Skin of body (tissue), 1 donor: ENCODE measurements at regions not wholly inside any gene's neighbourhood (a gene's known extent, or its start where the extent isn't known, plus 50 kb on each side); places are given as distances from the start of the nearest gene placed in this dataset.

Source experiments
- DNase-seq: peaks from one replicate; lab custom pipeline; 2025; lab: John Stamatoyannopoulos, UW

- no peak for DNase-seq
Observed at GRCh38 chr12:76611533-76611932, 52.0 kb upstream of the OSBPL8 start.

DNA sequence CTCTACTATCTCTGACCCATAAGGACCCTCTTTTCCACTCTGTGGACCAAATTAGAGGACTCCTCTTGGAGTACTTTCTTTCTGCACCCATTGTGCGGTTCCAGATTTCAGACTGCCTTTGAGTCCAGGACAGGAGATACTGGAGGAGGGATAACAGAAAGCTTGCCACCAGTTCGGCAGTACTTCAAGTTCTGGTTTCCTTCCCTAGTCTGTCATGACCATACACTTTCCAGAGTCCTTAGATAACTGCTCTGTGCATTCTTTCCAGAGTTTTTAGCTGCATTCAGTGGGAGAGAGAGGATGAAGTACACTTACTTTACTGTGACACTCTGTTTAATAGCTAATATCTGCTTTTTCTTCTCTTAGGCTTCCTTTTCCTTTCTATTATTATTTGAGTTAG lies 54.8 kb upstream of the OSBPL8 start:
- DNase-seq, result no peak

DNA sequence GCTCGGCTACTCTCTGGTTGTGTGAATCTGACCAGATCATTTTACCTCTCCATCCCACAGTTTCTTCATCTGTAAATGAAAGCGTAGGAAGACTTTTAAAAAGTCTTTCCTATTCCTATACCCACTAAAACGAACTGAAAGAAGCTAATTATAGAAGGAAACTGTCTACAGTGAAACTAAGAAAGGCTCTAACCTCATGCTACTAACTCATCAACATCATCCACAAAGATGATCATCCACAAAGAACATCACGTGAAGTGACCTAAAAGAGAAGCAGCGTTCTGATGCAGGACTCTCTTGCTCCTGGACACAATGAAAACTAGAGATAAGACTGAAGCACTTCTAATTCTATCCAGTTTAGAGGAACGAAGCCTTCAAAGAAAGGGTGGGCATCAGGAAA lies 58.5 kb upstream of the OSBPL8 start:
- DNase-seq, result no peak

DNA sequence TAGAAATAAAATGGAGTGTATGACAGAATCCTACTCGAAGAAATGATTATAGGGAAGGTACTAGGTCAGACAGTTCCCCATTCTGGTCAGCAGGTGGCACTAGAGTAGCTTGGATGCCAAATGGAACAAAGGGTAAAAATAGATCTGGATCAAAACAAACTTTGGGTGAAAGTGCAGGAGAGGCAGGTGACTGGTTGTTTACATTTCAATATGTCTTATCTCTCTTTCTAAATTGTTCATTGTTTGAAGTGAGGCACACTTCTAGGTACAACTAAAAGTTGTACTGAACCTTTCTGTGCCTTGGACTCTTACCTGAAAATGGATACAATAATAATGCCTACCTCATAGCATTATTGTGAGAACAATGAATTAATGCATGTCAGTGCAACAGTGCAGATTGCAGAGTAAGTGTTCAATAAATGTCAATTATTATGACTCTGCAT lies 62.0 kb upstream of the OSBPL8 start:
- DNase-seq, result peak; percentile 64

DNA sequence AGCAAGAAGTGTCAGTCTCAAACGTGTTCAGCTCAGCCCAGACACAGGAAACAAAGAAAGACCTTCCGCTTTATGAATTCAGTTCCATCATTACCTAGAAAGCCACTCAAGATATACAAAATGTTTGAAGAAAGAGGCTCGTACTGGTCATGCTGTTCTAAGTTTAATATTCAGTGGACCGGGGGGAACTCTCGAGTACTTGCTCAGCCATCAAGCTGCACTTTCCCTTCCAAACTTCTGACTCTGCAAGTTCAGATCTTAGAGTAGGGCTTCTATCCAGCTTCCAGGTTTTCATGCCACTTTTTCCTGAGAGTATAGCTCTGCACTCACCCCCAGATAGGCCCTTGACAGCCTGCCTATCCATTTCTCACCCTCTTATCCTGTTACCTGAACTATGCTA lies 62.8 kb upstream of the OSBPL8 start:
- no peak for DNase-seq

DNA sequence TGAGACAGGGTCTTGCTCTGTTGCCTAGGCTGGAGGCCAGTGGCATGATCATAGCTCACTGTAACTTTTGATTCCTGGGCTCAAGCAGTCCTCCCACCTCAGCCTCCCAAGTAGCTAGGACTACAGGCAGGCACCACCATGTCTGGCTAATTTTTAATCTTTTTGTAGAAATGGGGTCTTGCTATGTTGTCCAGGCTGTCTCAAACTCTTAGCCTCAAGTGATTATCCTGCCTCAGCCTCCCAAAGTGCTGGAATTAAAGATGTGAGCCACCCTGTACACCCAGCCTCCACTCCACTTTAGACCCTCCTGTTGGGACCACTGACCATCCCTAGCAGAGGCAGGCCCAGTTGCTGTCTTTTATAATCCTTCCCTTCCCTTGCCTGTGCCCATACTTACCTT lies 63.3 kb upstream of the OSBPL8 start:
- no peak for DNase-seq

- no peak for DNase-seq
Observed at GRCh38 chr12:76623931-76624330, 64.4 kb upstream of the OSBPL8 start.

GRCh38 chr12:76627346-76628135 lies 68.0 kb upstream of the OSBPL8 start:
- no peak for DNase-seq

GRCh38 chr12:76628745-76629144 lies 69.2 kb upstream of the OSBPL8 start:
- no peak for DNase-seq

DNA sequence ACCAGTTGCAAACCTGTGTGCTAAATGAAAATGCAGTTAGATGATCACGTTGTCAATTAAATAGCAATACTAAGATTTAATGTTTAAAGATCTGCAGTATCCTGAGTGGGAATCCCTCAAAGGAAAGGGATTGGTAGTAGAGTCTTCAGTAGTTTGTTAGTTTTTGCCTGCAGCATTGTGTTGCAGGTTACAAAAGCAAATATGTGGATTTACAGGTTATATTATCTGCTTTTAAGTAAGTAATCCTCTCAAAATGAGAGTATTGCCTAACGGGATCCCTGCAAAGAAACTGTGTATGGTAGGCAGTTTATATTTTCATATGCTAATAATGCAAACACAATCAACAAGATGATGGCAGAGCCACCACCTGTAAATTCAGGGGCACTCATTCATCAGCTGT lies 72.2 kb upstream of the OSBPL8 start:
- DNase-seq, result no peak

DNA sequence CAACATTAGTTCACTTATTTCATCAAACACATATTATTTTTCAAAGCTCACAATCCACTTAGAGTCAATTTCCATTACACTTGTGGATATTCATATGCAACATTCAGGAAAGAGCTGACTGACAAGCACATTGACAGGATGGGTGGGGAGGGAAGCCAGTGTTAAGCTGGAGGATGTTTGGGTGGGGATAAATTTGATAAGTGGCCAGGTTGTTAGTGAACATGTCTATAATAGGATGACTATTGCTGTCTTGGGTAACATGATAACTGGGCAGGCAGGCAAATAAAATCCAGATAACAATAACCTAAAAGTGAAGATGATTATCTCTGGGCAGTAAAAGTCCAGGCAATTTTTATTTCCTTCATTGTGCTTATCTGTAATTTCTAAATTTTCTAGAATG lies 73.8 kb upstream of the OSBPL8 start:
- peak; percentile 11 for DNase-seq

DNA sequence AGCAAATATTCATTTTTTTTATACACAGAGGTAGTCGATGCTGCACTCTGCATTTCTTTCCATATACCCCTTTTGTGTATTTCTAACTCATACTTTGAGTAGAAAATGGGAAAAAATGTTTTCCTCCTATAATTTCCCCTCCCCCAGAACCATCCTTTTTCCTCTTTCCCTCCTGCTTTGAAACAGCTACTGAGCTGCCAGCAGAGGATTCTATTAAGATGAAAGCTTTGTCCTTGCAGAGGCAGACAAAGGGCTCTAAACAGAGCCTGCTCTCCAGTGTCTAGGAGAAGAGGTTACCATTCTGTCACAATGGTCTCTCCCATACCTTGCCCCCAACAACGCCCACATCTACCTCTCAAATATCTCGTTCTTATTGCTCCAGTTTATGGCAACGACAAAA lies 74.6 kb upstream of the OSBPL8 start:
- no peak for DNase-seq

DNA sequence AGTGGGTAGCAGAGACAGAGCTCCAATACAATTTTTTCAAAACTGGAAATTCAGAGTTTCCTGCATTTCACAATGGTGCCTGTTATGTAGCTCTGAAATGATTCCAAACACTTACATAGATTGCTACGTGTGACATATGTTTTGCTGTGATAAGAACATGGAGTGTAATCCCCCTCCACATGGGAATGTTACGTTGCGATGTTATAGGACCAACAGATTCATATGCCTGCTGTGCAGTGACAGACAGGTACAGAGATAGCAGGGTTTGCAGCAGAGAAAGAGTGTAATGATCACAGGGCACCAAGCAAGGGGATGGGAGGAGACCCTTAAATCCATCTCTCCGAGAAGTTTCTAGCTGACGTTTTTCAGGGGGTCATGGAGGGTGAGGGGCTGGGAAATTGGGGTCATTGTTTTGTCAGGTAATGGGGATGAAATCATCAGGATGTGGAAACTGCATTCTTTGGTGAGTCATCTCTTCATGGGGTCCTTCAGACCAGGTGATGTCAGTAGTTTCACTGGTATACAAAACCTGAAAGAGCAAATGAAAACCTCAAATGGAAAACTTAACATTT lies 76.6 kb upstream of the OSBPL8 start:
- no peak for DNase-seq

DNA sequence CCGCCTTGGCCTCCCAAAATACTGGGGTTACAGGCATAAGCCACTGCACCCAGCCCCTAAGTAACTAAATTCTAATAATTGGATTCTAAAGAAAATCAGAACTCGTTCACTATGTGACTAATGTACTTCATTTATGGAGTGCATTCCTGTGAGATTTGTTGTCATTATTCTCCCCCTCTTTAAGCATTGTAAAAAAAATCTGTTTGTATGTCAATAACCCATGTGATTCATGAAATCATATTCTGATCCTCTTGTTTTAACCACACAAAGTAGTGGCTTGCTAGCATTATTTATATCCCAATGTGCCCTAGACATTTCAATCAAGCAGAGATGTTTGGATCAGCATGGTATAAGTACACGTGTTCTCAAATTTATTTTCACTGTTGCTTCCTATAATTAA lies 78.2 kb upstream of the OSBPL8 start:
- no peak for DNase-seq

GRCh38 chr12:76639646-76640045 lies 80.1 kb upstream of the OSBPL8 start:
- no peak for DNase-seq

- no peak for DNase-seq
Observed at GRCh38 chr12:76641073-76641472, 81.5 kb upstream of the OSBPL8 start.

GRCh38 chr12:76641961-76642360 lies 82.4 kb upstream of the OSBPL8 start:
- DNase-seq, result no peak

GRCh38 chr12:76643438-76643837 lies 83.9 kb upstream of the OSBPL8 start:
- DNase-seq, result no peak

GRCh38 chr12:76644950-76645349 lies 85.4 kb upstream of the OSBPL8 start:
- no peak for DNase-seq

DNA sequence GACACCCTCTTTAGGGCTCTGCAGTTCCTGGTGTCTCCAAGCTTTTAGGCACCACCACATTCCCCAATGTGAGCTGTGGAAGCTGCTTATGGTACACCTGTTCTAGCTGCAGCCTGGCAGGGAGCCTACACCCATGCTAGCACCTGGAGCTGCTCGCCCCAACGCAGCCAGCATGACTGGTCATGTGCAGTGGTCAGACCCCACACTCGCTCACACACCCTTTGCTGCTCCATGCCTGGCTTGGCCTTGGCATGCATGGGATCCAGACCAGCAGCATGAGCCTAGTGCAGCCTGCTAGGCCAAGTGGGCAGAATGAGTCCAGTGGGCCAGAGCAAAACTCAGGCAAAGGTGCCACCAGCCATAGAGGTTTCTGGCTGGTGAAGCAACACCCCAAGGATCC lies 86.4 kb upstream of the OSBPL8 start:
- no peak for DNase-seq

- DNase-seq, result no peak
Observed at GRCh38 chr12:76646366-76646765, 86.8 kb upstream of the OSBPL8 start.

- no peak for DNase-seq
Observed at GRCh38 chr12:76649099-76649498, 89.5 kb upstream of the OSBPL8 start.

DNA sequence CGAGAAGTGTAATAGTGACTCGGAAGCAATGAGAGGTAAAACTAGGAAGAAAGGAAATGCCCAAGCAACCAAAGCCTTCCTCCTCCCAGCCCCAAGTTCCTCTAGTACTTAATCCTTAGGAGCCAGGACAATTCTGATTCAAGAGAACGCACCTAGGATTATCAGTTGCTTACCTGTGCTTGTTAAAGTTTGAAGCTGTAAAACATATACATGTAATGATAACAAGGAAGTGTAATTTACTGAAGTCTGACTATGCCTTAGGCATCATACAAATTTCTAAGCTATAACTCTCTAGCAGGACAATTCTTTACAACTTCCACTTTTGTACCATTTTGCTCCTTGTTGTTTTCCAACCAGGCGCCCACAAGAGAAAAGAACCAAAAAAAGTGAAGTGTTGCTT lies 92.8 kb upstream of the OSBPL8 start:
- DNase-seq, result no peak
